NCI-H748 (cell line): ENCODE measurements at regions not wholly inside any gene's neighbourhood (a gene's known extent, or its start where the extent isn't known, plus 50 kb on each side); places are given as distances from the start of the nearest gene placed in this dataset.
A peak's percentile ranks its signal among the peaks of the same experiment; 100 is the strongest.

Source experiments
- DNase-seq: peaks from one replicate; lab custom pipeline; 2025; ENCODE audit not compliant: unreplicated experiment; lab: John Stamatoyannopoulos, UW

GRCh38 chr18:71919211-71919610 is 624.9 kb downstream of the CBLN2 start:
- no peak for DNase-seq

- DNase-seq = no peak
These were observed 630.5 kb downstream of the CBLN2 start for GRCh38 chr18:71913641-71914040.

- peak; percentile 55 for DNase-seq
These were observed 641.7 kb downstream of the CBLN2 start for GRCh38 chr18:71902482-71902881.

GRCh38 chr18:71899707-71900472 is 644.3 kb downstream of the CBLN2 start:
- DNase-seq = peak; percentile 74

- peak; percentile 28 for DNase-seq
These were observed 645.0 kb downstream of the CBLN2 start for GRCh38 chr18:71899183-71899582.

- no peak for DNase-seq
These were observed 656.6 kb downstream of the CBLN2 start for GRCh38 chr18:71887509-71887908.

- DNase-seq = no peak
These were observed 665.9 kb downstream of the CBLN2 start for GRCh38 chr18:71878226-71878625.

- no peak for DNase-seq
These were observed 670.4 kb downstream of the CBLN2 start for GRCh38 chr18:71873695-71874094.

- DNase-seq = no peak
These were observed 678.3 kb downstream of the CBLN2 start for GRCh38 chr18:71865888-71866287.

GRCh38 chr18:71850602-71851001 is 693.5 kb downstream of the CBLN2 start:
- no peak for DNase-seq

GRCh38 chr18:71849407-71849806 is 694.7 kb downstream of the CBLN2 start:
- DNase-seq = no peak

GRCh38 chr18:71846716-71847115 is 697.4 kb downstream of the CBLN2 start:
- DNase-seq = no peak

- DNase-seq = no peak
These were observed 699.3 kb downstream of the CBLN2 start for GRCh38 chr18:71844814-71845213.

- no peak for DNase-seq
These were observed 701.5 kb downstream of the CBLN2 start for GRCh38 chr18:71842666-71843065.

GRCh38 chr18:71837547-71837946 is 706.6 kb downstream of the CBLN2 start:
- no peak for DNase-seq

- peak; percentile 39 for DNase-seq
These were observed 711.1 kb downstream of the CBLN2 start for GRCh38 chr18:71832946-71833617.

- DNase-seq = no peak
These were observed 713.1 kb downstream of the CBLN2 start for GRCh38 chr18:71831039-71831438.

GRCh38 chr18:71827301-71827700 is 716.8 kb downstream of the CBLN2 start:
- no peak for DNase-seq

- no peak for DNase-seq
These were observed 728.8 kb downstream of the CBLN2 start for GRCh38 chr18:71815305-71815704.

GRCh38 chr18:71809711-71810110 is 734.4 kb downstream of the CBLN2 start:
- peak; percentile 63 for DNase-seq

- DNase-seq = no peak
These were observed 735.5 kb downstream of the CBLN2 start for GRCh38 chr18:71808616-71809015.

- DNase-seq = no peak
These were observed 736.6 kb downstream of the CBLN2 start for GRCh38 chr18:71807586-71807985.
